Neural cell (in vitro differentiated cells): ENCODE measurements at regions not wholly inside any gene's neighbourhood (a gene's known extent, or its start where the extent isn't known, plus 50 kb on each side); places are given as distances from the start of the nearest gene placed in this dataset.

ENCODE experiments used
- H2AFZ ChIP-seq: fragments of 200-600, 300-800 bp; sonication (generic), shearing (Covaris generic); 2 replicates; pipeline ENCODE4 v1.6.0; 2014; ENCODE audit warnings: low read depth, mild to moderate bottlenecking, antibody characterized with exemption, low read length, moderate library complexity
- H3F3A ChIP-seq: fragments of 200-600 bp; shearing (Covaris generic); 2 replicates; pipeline ENCODE4 v1.6.1; 2016; ENCODE audit warnings: mild to moderate bottlenecking, moderate library complexity, mixed read lengths, antibody characterized with exemption, low read length; ENCODE audit not compliant: insufficient read depth, poor library complexity, severe bottlenecking
- H3K27ac ChIP-seq: fragments of 200-600, 300-800 bp; sonication (generic), shearing (Covaris generic); 2 replicates; pipeline ENCODE4 v1.5.1; 2014; ENCODE audit warnings: mild to moderate bottlenecking, low read length, moderate library complexity
- H3K27me3 ChIP-seq: fragments of 300-800, 200-600 bp; sonication (generic), shearing (Covaris generic); 2 replicates; pipeline ENCODE4 v1.6.0; 2014; ENCODE audit warnings: mild to moderate bottlenecking, low read depth, low read length, moderate library complexity; ENCODE audit not compliant: insufficient read depth
- H3K36me3 ChIP-seq: fragments of 300-800, 200-600 bp; sonication (generic), shearing (Covaris generic); 2 replicates; pipeline ENCODE4 v1.5.1; 2014; ENCODE audit warnings: mild to moderate bottlenecking, antibody characterized with exemption, low read length, moderate library complexity; ENCODE audit not compliant: insufficient read depth
- H3K4me2 ChIP-seq: fragments of 300-800, 200-600 bp; sonication (generic), shearing (Covaris generic); 2 replicates; pipeline ENCODE4 v1.6.0; 2014; ENCODE audit warnings: mild to moderate bottlenecking, low read length
- H3K4me3 ChIP-seq: fragments of 300-800, 200-600 bp; sonication (generic), shearing (Covaris generic); 2 replicates; pipeline ENCODE4 v1.5.1; 2014; ENCODE audit warnings: mild to moderate bottlenecking, low read length, moderate library complexity
- H3K79me2 ChIP-seq: fragments of 200-600 bp; shearing (Covaris generic); replicated peaks from 2 replicates; pipeline ENCODE4 v1.6.0; 2014; ENCODE audit warnings: mild to moderate bottlenecking, low read length, moderate library complexity; ENCODE audit not compliant: insufficient read depth
- H3K9ac ChIP-seq: fragments of 300-800, 200-600 bp; sonication (generic), shearing (Covaris generic); 2 replicates; pipeline ENCODE4 v1.6.1; 2016; ENCODE audit warnings: mild to moderate bottlenecking, low read length, mixed read lengths
- H3K9me2 ChIP-seq: fragments of 200-600 bp; shearing (Covaris generic); 2 replicates; pipeline ENCODE4 v1.6.1; 2016; ENCODE audit warnings: mild to moderate bottlenecking, low read length, mixed read lengths; ENCODE audit not compliant: insufficient read depth
- H3K9me3 ChIP-seq: fragments of 200-600, 300-800 bp; sonication (generic), shearing (Covaris generic); 2 replicates; pipeline ENCODE4 v1.6.1; 2016; ENCODE audit warnings: mild to moderate bottlenecking, mixed run types, low read length, moderate library complexity, mixed read lengths
- H4K20me1 ChIP-seq: fragments of 200-600 bp; shearing (Covaris generic); 2 replicates; pipeline ENCODE4 v1.6.1; 2016; ENCODE audit warnings: mild to moderate bottlenecking, mixed run types; ENCODE audit not compliant: insufficient read depth
- EP300 ChIP-seq: fragments of 450-650 bp; conservative IDR thresholded peaks from 2 replicates; pipeline ENCODE4 v1.6.1; 2014; ENCODE audit warnings: antibody characterized with exemption, mild to moderate bottlenecking, moderate library complexity; ENCODE audit not compliant: poor library complexity, severe bottlenecking
- EZH2 ChIP-seq: fragments of 200-600, 300-800 bp; shearing (Covaris generic), sonication (generic); IDR thresholded peaks from 2 replicates; pipeline ENCODE4 v1.6.1; 2014; ENCODE audit warnings: antibody characterized with exemption, low read length, borderline replicate concordance, mild to moderate bottlenecking; ENCODE audit not compliant: insufficient read depth, poor library complexity, severe bottlenecking
- MXI1 ChIP-seq: fragments of 450-650 bp; conservative IDR thresholded peaks from 2 replicates; pipeline ENCODE4 v1.6.1; 2014; ENCODE audit warnings: antibody characterized with exemption, mild to moderate bottlenecking; ENCODE audit not compliant: poor library complexity, severe bottlenecking
- POLR2AphosphoS5 ChIP-seq: IDR thresholded peaks from 2 replicates; pipeline ENCODE4 v1.6.1; 2012
- RAD21 ChIP-seq: fragments of 450-650 bp; conservative IDR thresholded peaks from 2 replicates; pipeline ENCODE4 v1.6.1; 2014; ENCODE audit warnings: antibody characterized with exemption, mild to moderate bottlenecking, moderate library complexity
- SMC3 ChIP-seq: fragments of 450-650 bp; conservative IDR thresholded peaks from 2 replicates; pipeline ENCODE4 v1.6.1; 2014; ENCODE audit warnings: antibody characterized with exemption, mild to moderate bottlenecking, moderate library complexity; ENCODE audit not compliant: poor library complexity
- TAF1 ChIP-seq: IDR thresholded peaks from 2 replicates; pipeline ENCODE4 v1.6.1; 2012; ENCODE audit warnings: low read depth
- TF ChIP-seq, protein P1 (sequence below): IDR thresholded peaks from 2 replicates; pipeline ENCODE4 v1.6.1; 2012; ENCODE audit warnings: borderline replicate concordance
- TF ChIP-seq, protein P2 (sequence below): fragments of 450-650 bp; IDR thresholded peaks from 2 replicates; pipeline ENCODE4 v1.5.1; 2014; ENCODE audit warnings: antibody characterized with exemption, mild to moderate bottlenecking, moderate library complexity; ENCODE audit not compliant: poor library complexity, severe bottlenecking

DNA sequence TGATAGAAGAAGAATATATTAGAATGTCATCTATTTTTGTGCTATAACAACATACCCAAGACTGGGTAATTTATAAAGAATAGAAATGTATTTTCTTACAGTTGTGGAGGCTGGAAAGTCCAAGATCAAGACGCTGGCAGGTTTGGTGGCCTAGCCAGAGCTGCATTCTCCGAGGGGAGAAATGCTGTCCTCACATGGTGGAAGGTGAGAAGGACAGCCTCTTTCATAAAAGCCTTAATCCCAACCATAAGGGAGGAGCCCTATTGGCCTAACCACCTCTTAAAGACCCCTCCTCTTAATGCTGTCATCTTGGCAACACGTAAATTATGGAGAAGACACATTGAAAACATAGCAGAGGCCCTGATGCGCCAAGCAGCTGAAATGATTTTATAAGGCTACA lies 60.1 kb upstream of the KAZN start:
- Histone ChIP-seq H3K79me2 (no peaks in the 10 kb centered on the region), H3K4me2 (no peak overlapping the region), H3F3A (no peaks in the 10 kb centered on the region), H3K9me2 (no peaks in the 10 kb centered on the region), H3K36me3 (no peaks in the 10 kb centered on the region), H3K27me3 (no peaks in the 10 kb centered on the region), H4K20me1 (no peaks in the 10 kb centered on the region), H3K27ac (no peak overlapping the region), H3K4me3 (no peak overlapping the region), H3K9ac (no peak overlapping the region), H3K9me3 (no peaks in the 10 kb centered on the region), H2AFZ (no peak overlapping the region)
- TF ChIP-seq MXI1 (no peak), RAD21 (no peak), SMC3 (no peak), EZH2 (no peak), TAF1 (no peak), EP300 (no peak), POLR2AphosphoS5 (no peak)
- TF ChIP-seq, protein P1, sequence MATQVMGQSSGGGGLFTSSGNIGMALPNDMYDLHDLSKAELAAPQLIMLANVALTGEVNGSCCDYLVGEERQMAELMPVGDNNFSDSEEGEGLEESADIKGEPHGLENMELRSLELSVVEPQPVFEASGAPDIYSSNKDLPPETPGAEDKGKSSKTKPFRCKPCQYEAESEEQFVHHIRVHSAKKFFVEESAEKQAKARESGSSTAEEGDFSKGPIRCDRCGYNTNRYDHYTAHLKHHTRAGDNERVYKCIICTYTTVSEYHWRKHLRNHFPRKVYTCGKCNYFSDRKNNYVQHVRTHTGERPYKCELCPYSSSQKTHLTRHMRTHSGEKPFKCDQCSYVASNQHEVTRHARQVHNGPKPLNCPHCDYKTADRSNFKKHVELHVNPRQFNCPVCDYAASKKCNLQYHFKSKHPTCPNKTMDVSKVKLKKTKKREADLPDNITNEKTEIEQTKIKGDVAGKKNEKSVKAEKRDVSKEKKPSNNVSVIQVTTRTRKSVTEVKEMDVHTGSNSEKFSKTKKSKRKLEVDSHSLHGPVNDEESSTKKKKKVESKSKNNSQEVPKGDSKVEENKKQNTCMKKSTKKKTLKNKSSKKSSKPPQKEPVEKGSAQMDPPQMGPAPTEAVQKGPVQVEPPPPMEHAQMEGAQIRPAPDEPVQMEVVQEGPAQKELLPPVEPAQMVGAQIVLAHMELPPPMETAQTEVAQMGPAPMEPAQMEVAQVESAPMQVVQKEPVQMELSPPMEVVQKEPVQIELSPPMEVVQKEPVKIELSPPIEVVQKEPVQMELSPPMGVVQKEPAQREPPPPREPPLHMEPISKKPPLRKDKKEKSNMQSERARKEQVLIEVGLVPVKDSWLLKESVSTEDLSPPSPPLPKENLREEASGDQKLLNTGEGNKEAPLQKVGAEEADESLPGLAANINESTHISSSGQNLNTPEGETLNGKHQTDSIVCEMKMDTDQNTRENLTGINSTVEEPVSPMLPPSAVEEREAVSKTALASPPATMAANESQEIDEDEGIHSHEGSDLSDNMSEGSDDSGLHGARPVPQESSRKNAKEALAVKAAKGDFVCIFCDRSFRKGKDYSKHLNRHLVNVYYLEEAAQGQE, result no peak
- TF ChIP-seq, protein P2, sequence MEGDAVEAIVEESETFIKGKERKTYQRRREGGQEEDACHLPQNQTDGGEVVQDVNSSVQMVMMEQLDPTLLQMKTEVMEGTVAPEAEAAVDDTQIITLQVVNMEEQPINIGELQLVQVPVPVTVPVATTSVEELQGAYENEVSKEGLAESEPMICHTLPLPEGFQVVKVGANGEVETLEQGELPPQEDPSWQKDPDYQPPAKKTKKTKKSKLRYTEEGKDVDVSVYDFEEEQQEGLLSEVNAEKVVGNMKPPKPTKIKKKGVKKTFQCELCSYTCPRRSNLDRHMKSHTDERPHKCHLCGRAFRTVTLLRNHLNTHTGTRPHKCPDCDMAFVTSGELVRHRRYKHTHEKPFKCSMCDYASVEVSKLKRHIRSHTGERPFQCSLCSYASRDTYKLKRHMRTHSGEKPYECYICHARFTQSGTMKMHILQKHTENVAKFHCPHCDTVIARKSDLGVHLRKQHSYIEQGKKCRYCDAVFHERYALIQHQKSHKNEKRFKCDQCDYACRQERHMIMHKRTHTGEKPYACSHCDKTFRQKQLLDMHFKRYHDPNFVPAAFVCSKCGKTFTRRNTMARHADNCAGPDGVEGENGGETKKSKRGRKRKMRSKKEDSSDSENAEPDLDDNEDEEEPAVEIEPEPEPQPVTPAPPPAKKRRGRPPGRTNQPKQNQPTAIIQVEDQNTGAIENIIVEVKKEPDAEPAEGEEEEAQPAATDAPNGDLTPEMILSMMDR, result no peak

GRCh38 chr1:14539309-14539708 lies 59.2 kb upstream of the KAZN start:
- Histone ChIP-seq H3K4me3 (no peak overlapping the region), H3K9ac (no peak overlapping the region), H3K4me2 (no peak overlapping the region), H2AFZ (no peak overlapping the region), H4K20me1 (no peaks in the 10 kb centered on the region), H3K27ac (peak overlapping the region; percentile 73), H3K27me3 (no peaks in the 10 kb centered on the region), H3K9me2 (no peaks in the 10 kb centered on the region), H3K79me2 (no peaks in the 10 kb centered on the region), H3F3A (no peaks in the 10 kb centered on the region), H3K36me3 (no peaks in the 10 kb centered on the region), H3K9me3 (no peaks in the 10 kb centered on the region)
- TF ChIP-seq EZH2 (no peak), SMC3 (no peak), MXI1 (no peak), TAF1 (no peak)
- TF ChIP-seq, protein P2, result no peak
